Erythroblast (primary cell): ENCODE measurements at regions not wholly inside any gene's neighbourhood (a gene's known extent, or its start where the extent isn't known, plus 50 kb on each side); places are given as distances from the start of the nearest gene placed in this dataset.

Source experiments
- GATA1 ChIP-seq: IDR thresholded peaks from 2 replicates; pipeline ENCODE4 v1.6.1; 2011; ENCODE audit warnings: low read depth, mild to moderate bottlenecking, control low read depth, low read length, moderate library complexity
- POLR2A ChIP-seq: IDR thresholded peaks from 2 replicates; pipeline ENCODE4 v1.6.1; 2011; ENCODE audit warnings: mild to moderate bottlenecking, low read length

DNA sequence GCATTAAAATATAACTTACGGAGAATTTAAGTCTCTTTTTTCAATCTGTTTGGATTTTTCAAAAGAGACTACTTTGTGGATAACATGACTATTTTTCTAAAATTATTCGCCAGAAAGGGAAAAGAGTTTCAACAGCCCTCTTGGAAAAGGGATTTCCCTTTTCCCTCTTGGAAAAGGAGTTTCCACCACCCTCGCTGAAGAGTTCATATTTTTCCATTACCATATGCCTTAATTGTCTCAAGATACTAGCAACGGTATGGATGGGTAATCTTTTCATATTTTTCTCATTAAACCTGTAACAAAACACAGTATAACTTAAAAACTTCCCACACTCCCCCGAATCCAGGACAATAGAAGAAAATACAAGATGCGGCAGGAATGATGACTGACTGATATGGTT, 66.1 kb upstream of the SPATA12 start:
- TF ChIP-seq POLR2A: no peak
- no peak for TF ChIP-seq GATA1
